Keratinocyte (primary cell): ENCODE measurements at regions not wholly inside any gene's neighbourhood (a gene's known extent, or its start where the extent isn't known, plus 50 kb on each side); places are given as distances from the start of the nearest gene placed in this dataset.

ENCODE experiments used
- DNase-seq: peaks from one replicate; pipeline ENCODE4 v3.0.0-alpha.2; 2011; ENCODE audit warnings: low read depth, missing footprints, low spot score
- FAIRE-seq: peaks from 2 replicates; lab custom pipeline; 2011; peaks lifted over from hg19 to GRCh38; lab: Jason Lieb, UNC
- H2AFZ ChIP-seq: 2 replicates; pipeline ENCODE4 v1.6.0; 2012; ENCODE audit warnings: low read length, control low read depth, inconsistent platforms; ENCODE audit not compliant: control insufficient read depth
- H3K27ac ChIP-seq: 2 replicates; pipeline ENCODE4 v1.5.1; 2011; ENCODE audit warnings: low read length; ENCODE audit not compliant: control insufficient read depth, insufficient read depth
- H3K27me3 ChIP-seq: 3 replicates; pipeline ENCODE4 v1.6.0; 2011; ENCODE audit warnings: low read length; ENCODE audit not compliant: control insufficient read depth, insufficient read depth; ENCODE audit errors: extremely low read depth
- H3K36me3 ChIP-seq, 2 experiments: 2 replicates in 1 of 2; 3 replicates in 1 of 2; pipeline ENCODE4 v1.5.1; 2011; ENCODE audit warnings: low read length in 2 of 2, mild to moderate bottlenecking in 1 of 2; ENCODE audit not compliant: control insufficient read depth in 2 of 2, insufficient read depth in 2 of 2; ENCODE audit errors: extremely low read depth in 1 of 2
- H3K4me1 ChIP-seq: 3 replicates; pipeline ENCODE4 v1.5.1; 2011; ENCODE audit warnings: low read length; ENCODE audit not compliant: control insufficient read depth, insufficient read depth; ENCODE audit errors: extremely low read depth
- H3K4me2 ChIP-seq: 3 replicates; pipeline ENCODE4 v1.6.0; 2011; ENCODE audit warnings: low read depth, low read length; ENCODE audit not compliant: control insufficient read depth, insufficient read depth; ENCODE audit errors: extremely low read depth
- H3K4me3 ChIP-seq, 3 experiments: fragments of 200-600 bp in 1 of 3; sonication (generic) in 1 of 3; 2 replicates in 2 of 3; 3 replicates in 1 of 3; pipeline ENCODE4 v1.5.1; 2011 to 2016; ENCODE audit warnings: low read length in 3 of 3, mild to moderate bottlenecking in 3 of 3, control low read depth in 2 of 3, inconsistent platforms in 1 of 3, low read depth in 1 of 3, mixed read lengths in 1 of 3, mixed run types in 1 of 3, moderate library complexity in 1 of 3; ENCODE audit not compliant: control insufficient read depth in 2 of 3, insufficient read depth in 2 of 3; ENCODE audit errors: extremely low read depth in 1 of 3
- H3K79me2 ChIP-seq: 2 replicates; pipeline ENCODE4 v1.6.0; 2012; ENCODE audit warnings: low read length; ENCODE audit not compliant: control insufficient read depth, insufficient read depth
- H3K9ac ChIP-seq: 3 replicates; pipeline ENCODE4 v1.6.0; 2011; ENCODE audit warnings: low read length; ENCODE audit not compliant: control insufficient read depth, insufficient read depth; ENCODE audit errors: extremely low read depth
- H3K9me1 ChIP-seq: 3 replicates; pipeline ENCODE4 v1.6.0; 2011; ENCODE audit warnings: low read length; ENCODE audit not compliant: control insufficient read depth, insufficient read depth; ENCODE audit errors: extremely low read depth
- H3K9me3 ChIP-seq: 2 replicates; pipeline ENCODE4 v1.5.1; 2012; ENCODE audit warnings: low read depth, low read length; ENCODE audit not compliant: control insufficient read depth
- H4K20me1 ChIP-seq: 3 replicates; pipeline ENCODE4 v1.6.0; 2011; ENCODE audit warnings: low read length; ENCODE audit not compliant: control insufficient read depth, insufficient read depth; ENCODE audit errors: extremely low read depth
- EZH2 ChIP-seq: IDR thresholded peaks from one replicate; pipeline ENCODE4 v1.6.1; 2012; ENCODE audit warnings: inconsistent platforms, mild to moderate bottlenecking, low read length, moderate library complexity
- dilution Hi-C: fragments of 300-500 bp; cut with MboI; formaldehyde crosslinking; loops from one replicate; pipeline ENCODE4 v1.7.0; 2020; ENCODE audit warnings: low sequenced_read_pairs; ENCODE audit not compliant: extremely low pct_ligation_motif_present
- TF ChIP-seq, protein P1 (sequence below), 3 experiments: IDR thresholded peaks in 1 of 3; conservative IDR thresholded peaks in 1 of 3; optimal IDR thresholded peaks in 1 of 3; 2 replicates in 2 of 3; 3 replicates in 1 of 3; pipeline versions ENCODE3 to v1.5.1; 2011; ENCODE audit warnings: low read length in 3 of 3, mild to moderate bottlenecking in 3 of 3, moderate library complexity in 2 of 3, control low read depth in 1 of 3, inconsistent platforms in 1 of 3; ENCODE audit not compliant: insufficient read depth in 2 of 3; ENCODE audit errors: extremely low read depth in 1 of 3

DNA sequence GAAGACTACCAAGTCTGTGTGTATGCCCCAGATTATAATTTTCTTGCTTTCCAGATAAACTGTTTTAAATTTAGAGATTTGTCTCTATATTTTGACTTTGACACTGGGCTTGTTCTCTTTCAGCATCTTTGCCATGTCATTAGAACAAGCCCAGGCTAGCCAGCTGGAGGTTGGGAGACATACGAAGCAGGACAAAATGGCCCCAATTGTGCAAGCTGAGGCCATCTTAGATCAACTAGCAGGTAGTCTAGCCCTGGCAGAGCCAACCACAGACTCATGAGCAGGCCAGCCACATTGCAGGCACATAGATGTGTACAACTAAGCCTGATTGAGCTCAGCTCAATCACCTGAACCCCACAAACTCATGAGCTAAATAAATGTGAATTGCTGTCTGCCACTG, 321.4 kb downstream of the ATP23 start:
- dilution Hi-C loops = no loop called here
- FAIRE-seq = peak; percentile 46

DNA sequence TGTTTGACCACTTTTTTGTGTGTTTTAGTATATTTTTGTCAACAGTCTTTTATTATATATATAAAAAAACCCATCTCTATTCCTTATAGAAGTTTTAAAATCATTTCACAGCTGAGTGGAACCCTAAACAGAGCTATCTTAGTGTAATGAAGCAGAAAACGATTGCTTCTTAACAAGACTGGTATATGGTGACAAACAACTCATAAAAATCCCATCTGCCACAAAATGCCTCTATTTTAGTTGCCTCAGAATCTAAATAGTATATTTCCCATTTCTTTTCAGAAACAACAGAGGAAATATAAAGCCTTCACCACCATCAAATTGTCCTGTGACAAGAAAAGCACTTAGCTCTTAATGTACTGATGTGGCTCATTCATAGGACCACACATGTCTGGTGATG, 322.4 kb downstream of the ATP23 start:
- Histone ChIP-seq H3K9ac (no peak overlapping the region), H3K9me1 (no peaks in the 10 kb centered on the region), H3K27me3 (no peaks in the 10 kb centered on the region), H3K4me2 (no peak overlapping the region), H3K9me3 (no peaks in the 10 kb centered on the region), H4K20me1 (no peaks in the 10 kb centered on the region), H3K4me1 (peaks cover 4% of the 10 kb centered on the region), H2AFZ (no peak overlapping the region), H3K27ac (no peak overlapping the region), H3K79me2 (no peaks in the 10 kb centered on the region), H3K4me3 (no peak overlapping the region), H3K36me3 (no peaks in the 10 kb centered on the region)
- DNase-seq = no peak
- dilution Hi-C loops = no loop called here
- no peak for FAIRE-seq
- TF ChIP-seq EZH2 = no peak
- TF ChIP-seq, protein P1, sequence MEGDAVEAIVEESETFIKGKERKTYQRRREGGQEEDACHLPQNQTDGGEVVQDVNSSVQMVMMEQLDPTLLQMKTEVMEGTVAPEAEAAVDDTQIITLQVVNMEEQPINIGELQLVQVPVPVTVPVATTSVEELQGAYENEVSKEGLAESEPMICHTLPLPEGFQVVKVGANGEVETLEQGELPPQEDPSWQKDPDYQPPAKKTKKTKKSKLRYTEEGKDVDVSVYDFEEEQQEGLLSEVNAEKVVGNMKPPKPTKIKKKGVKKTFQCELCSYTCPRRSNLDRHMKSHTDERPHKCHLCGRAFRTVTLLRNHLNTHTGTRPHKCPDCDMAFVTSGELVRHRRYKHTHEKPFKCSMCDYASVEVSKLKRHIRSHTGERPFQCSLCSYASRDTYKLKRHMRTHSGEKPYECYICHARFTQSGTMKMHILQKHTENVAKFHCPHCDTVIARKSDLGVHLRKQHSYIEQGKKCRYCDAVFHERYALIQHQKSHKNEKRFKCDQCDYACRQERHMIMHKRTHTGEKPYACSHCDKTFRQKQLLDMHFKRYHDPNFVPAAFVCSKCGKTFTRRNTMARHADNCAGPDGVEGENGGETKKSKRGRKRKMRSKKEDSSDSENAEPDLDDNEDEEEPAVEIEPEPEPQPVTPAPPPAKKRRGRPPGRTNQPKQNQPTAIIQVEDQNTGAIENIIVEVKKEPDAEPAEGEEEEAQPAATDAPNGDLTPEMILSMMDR (optimal IDR thresholded peaks at IDR 0.05 in 1 of 3, IDR thresholded peaks at IDR 0.05 in 1 of 3, conservative IDR thresholded peaks at IDR 0.05 in 1 of 3; ENCODE audit: extremely low read depth in 1 of 3, insufficient read depth in 2 of 3, low read length in 3 of 3) = no peak

More for the DNA sequence above, 321.4 kb downstream of the ATP23 start:
- H3K9me3 ChIP-seq = no peaks in the 10 kb centered on the region
- TF ChIP-seq EZH2 = no peak
- TF ChIP-seq, protein P1 (optimal IDR thresholded peaks at IDR 0.05 in 1 of 3, IDR thresholded peaks at IDR 0.05 in 1 of 3, conservative IDR thresholded peaks at IDR 0.05 in 1 of 3; ENCODE audit: extremely low read depth in 1 of 3, insufficient read depth in 2 of 3, low read length in 3 of 3) = no peak
- no peaks in the 10 kb centered on the region for H3K9me1 ChIP-seq
- H2AFZ ChIP-seq = peak overlapping the region; percentile 74
- peaks cover 4% of the 10 kb centered on the region for H3K4me1 ChIP-seq
- H4K20me1 ChIP-seq = no peaks in the 10 kb centered on the region
- H3K9ac ChIP-seq = no peak overlapping the region
- no peaks in the 10 kb centered on the region for H3K27me3 ChIP-seq
- H3K79me2 ChIP-seq = no peaks in the 10 kb centered on the region
- no peaks in the 10 kb centered on the region for H3K36me3 ChIP-seq
- no peak overlapping the region for H3K27ac ChIP-seq
- no peak overlapping the region for H3K4me2 ChIP-seq
- H3K4me3 ChIP-seq = no peak overlapping the region
- DNase-seq = no peak
